Right lobe of liver (tissue), 4 donors: ENCODE measurements at regions not wholly inside any gene's neighbourhood (a gene's known extent, or its start where the extent isn't known, plus 50 kb on each side); places are given as distances from the start of the nearest gene placed in this dataset.

Source experiments
- POLR2A ChIP-seq: fragments of 450-650 bp; IDR thresholded peaks from one replicate; pipeline ENCODE4 v1.6.1; 2017; ENCODE audit warnings: antibody characterized with exemption, mild to moderate bottlenecking
- TF ChIP-seq, protein P1 (sequence below), 4 donors: fragments of 200-600 bp in 3 of 4; fragments of 450-650 bp in 1 of 4; IDR thresholded peaks; one replicate each; pipeline versions ENCODE4 v1.5.1 to v1.8.0; 2016 to 2022; ENCODE audit warnings: antibody characterized with exemption in 4 of 4, mild to moderate bottlenecking in 2 of 4
- donor health status: DM: no; HTN: no; CAD: no.
- donor health status: DM: no; HTN: no; CAD: no.
- donor health status: DM: no; HTN: yes; CAD: no.

DNA sequence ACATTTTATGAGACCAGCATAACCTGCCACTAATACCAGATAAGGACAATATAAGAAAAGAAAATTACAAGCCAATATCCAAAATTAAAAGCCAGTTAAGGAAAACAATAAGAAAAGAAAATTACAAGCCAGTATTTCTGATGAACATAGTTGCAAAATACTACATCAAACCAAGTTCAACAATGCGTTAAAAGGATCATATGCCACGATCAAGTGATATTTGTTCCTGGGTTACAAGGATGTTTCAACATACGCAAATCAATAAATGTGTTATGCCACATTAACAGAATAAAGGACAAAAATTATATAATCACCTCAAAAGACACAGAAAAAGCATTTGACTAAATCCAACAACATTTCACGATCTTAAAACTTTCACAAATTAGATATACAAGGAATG is 431.9 kb downstream of the ELAVL2 start:
- TF ChIP-seq POLR2A: no peak
- TF ChIP-seq, protein P1, sequence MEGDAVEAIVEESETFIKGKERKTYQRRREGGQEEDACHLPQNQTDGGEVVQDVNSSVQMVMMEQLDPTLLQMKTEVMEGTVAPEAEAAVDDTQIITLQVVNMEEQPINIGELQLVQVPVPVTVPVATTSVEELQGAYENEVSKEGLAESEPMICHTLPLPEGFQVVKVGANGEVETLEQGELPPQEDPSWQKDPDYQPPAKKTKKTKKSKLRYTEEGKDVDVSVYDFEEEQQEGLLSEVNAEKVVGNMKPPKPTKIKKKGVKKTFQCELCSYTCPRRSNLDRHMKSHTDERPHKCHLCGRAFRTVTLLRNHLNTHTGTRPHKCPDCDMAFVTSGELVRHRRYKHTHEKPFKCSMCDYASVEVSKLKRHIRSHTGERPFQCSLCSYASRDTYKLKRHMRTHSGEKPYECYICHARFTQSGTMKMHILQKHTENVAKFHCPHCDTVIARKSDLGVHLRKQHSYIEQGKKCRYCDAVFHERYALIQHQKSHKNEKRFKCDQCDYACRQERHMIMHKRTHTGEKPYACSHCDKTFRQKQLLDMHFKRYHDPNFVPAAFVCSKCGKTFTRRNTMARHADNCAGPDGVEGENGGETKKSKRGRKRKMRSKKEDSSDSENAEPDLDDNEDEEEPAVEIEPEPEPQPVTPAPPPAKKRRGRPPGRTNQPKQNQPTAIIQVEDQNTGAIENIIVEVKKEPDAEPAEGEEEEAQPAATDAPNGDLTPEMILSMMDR (IDR thresholded peaks at IDR 0.05): no peak
